ENCODE measurements at regions not wholly inside any gene's neighbourhood (a gene's known extent, or its start where the extent isn't known, plus 50 kb on each side); places are given as distances from the start of the nearest gene placed in this dataset.

GRCh38 chr3:40873476-40873875 is 325.8 kb upstream of the CTNNB1 start:
- Histone ChIP-seq H3K4me1 (peaks cover 19% of the 10 kb centered on the region), H3K27me3 (ENCODE audit: low read depth) (no peaks in the 10 kb centered on the region), H3K27ac (no peak overlapping the region), H3K9me3 (no peaks in the 10 kb centered on the region), H3K4me3 (no peak overlapping the region), H3K36me3 (no peaks in the 10 kb centered on the region)
- no peak for DNase-seq
- TF ChIP-seq, protein P1, sequence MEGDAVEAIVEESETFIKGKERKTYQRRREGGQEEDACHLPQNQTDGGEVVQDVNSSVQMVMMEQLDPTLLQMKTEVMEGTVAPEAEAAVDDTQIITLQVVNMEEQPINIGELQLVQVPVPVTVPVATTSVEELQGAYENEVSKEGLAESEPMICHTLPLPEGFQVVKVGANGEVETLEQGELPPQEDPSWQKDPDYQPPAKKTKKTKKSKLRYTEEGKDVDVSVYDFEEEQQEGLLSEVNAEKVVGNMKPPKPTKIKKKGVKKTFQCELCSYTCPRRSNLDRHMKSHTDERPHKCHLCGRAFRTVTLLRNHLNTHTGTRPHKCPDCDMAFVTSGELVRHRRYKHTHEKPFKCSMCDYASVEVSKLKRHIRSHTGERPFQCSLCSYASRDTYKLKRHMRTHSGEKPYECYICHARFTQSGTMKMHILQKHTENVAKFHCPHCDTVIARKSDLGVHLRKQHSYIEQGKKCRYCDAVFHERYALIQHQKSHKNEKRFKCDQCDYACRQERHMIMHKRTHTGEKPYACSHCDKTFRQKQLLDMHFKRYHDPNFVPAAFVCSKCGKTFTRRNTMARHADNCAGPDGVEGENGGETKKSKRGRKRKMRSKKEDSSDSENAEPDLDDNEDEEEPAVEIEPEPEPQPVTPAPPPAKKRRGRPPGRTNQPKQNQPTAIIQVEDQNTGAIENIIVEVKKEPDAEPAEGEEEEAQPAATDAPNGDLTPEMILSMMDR (IDR thresholded peaks at IDR 0.05), result no peak
- intact Hi-C loops (cut with DNase I), result no loop called here
- ATAC-seq, result no peak

DNA sequence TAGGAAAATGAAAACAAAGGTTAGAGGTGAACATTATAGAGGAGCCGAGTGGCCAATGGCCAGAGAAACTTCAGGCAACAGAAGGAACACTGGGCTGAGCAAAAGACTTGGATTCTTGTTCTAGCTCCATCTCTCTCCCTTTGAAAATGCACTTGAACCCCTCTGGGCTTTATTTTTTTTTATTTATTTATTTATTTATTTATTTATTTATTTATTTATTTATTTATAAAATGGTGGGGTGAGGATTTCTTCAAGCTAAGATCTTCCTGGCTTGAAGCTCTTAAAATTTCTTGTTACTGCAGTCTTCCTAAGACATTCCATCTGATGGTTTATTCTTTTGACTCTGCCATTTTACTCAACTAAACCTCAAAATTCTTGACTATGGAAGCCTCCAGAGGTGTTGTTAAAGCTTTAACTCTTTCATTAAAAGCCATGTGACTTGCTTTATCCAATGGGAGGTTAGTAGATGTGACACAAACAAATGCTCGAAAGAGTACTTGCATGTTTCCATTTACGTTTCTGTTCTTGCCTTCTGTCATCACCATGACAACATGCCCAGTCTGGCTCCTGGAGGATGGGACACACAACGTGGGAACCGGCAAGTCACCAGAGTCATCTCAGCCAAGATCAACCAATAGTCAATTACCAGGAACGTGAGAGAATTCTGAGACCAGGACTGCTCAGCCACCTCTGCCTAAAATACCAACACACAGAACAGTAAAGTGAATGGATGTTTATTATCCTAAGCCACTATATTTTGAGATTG is 325.2 kb upstream of the CTNNB1 start:
- no peak overlapping the region for H3K4me3 ChIP-seq
- H3K9me3 ChIP-seq, result no peaks in the 10 kb centered on the region
- TF ChIP-seq, protein P1 (IDR thresholded peaks at IDR 0.05), result no peak
- intact Hi-C loops (cut with DNase I), result no loop called here
- H3K4me1 ChIP-seq, result peaks cover 25% of the 10 kb centered on the region
- no peaks in the 10 kb centered on the region for H3K36me3 ChIP-seq
- H3K27ac ChIP-seq, result no peak overlapping the region
- H3K27me3 ChIP-seq (ENCODE audit: low read depth), result no peaks in the 10 kb centered on the region
- ATAC-seq (no peak), DNase-seq (no peak)

DNA sequence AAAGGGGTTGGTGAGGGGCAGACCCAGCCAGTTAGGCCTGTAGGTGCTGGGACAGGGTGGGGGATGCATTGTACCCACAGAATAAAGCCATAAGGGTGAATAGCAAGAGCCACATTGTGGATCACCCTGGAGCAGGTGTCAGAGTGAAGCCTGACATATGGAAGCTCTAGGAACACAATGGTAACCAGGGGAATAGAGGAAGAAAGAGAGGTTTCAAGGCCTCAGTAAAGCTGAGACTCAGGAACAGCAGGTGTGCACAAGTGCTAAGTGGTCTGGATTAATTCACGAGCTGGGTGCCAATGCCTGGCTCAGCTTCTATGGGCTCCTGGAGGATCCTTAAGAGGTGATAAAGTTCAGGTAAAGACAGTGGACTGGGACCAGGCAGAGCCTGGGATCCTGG is 323.7 kb upstream of the CTNNB1 start:
- intact Hi-C loops (cut with DNase I), result no loop called here
- ATAC-seq, result no peak

DNA sequence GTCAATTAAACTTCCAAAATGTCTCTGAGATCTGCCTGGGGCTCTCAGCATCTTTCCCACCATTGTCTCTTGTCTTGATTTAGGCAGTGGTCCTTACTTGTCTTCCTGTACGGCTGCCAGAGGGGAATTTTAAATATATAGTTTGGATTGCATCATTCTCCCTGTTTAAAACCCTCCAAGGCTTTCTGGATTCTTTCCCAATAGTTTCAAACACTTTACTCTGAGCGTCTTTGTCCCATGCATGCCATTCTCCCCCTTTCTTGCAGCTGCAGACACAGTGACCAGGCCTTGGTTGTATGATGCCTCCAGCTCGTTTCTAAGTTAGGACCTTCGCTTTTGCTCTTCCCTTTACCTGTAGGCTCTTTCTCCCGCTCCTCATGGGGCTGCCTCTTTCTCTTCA is 323.3 kb upstream of the CTNNB1 start:
- Histone ChIP-seq H3K27ac (no peak overlapping the region), H3K4me1 (peaks cover 30% of the 10 kb centered on the region), H3K27me3 (ENCODE audit: low read depth) (no peaks in the 10 kb centered on the region), H3K9me3 (no peaks in the 10 kb centered on the region), H3K4me3 (no peak overlapping the region), H3K36me3 (no peaks in the 10 kb centered on the region)
- no peak for ATAC-seq
- no peak for DNase-seq
- TF ChIP-seq, protein P1 (IDR thresholded peaks at IDR 0.05), result no peak
- intact Hi-C loops (cut with DNase I), result no loop called here

More for the DNA sequence above, 323.7 kb upstream of the CTNNB1 start:
- Histone ChIP-seq H3K4me3 (no peak overlapping the region), H3K27me3 (ENCODE audit: low read depth) (no peaks in the 10 kb centered on the region), H3K9me3 (no peaks in the 10 kb centered on the region), H3K4me1 (peaks cover 30% of the 10 kb centered on the region), H3K36me3 (no peaks in the 10 kb centered on the region), H3K27ac (no peak overlapping the region)
- TF ChIP-seq, protein P1 (IDR thresholded peaks at IDR 0.05), result no peak
- no peak for DNase-seq

- ATAC-seq, result no peak
- no peaks in the 10 kb centered on the region for H3K27me3 ChIP-seq (ENCODE audit: low read depth)
- H3K36me3 ChIP-seq, result no peaks in the 10 kb centered on the region
- H3K9me3 ChIP-seq, result no peaks in the 10 kb centered on the region
- no peak overlapping the region for H3K4me3 ChIP-seq
- H3K27ac ChIP-seq, result peak overlapping the region; percentile 21
- intact Hi-C loops (cut with DNase I), result no loop called here
- peaks cover 30% of the 10 kb centered on the region for H3K4me1 ChIP-seq
- TF ChIP-seq, protein P1 (IDR thresholded peaks at IDR 0.05), result no peak
- no peak for DNase-seq
Observed at GRCh38 chr3:40876496-40876895, 322.8 kb upstream of the CTNNB1 start.
